ENCODE measurements at regions not wholly inside any gene's neighbourhood (a gene's known extent, or its start where the extent isn't known, plus 50 kb on each side); places are given as distances from the start of the nearest gene placed in this dataset.

GRCh38 chr12:126198966-126199692 is 1133.9 kb downstream of the AACS start:
- no peak for TF ChIP-seq CTCF (IDR thresholded peaks at IDR 0.05)
- no peak for TF ChIP-seq POLR2A (IDR thresholded peaks at IDR 0.05)

Measured in adrenal gland (tissue), 5 donors.